ENCODE measurements at regions not wholly inside any gene's neighbourhood (a gene's known extent, or its start where the extent isn't known, plus 50 kb on each side); places are given as distances from the start of the nearest gene placed in this dataset.

DNA sequence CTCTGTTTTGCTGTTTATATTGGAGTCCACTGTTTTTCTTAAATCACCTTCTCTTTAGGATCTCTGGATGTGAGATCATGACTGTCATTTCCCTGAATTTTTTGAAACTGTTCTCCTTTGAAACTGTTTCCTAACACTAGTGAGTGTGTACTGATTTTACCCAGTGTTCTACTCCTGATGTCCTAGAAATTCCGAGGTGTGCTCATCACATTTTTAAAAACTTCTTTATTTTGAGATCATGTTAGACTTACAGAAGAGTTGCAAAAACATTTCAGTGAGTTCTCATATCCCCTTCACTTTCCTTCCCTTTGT lies 292.6 kb downstream of the NFKBIZ start:
- no peak for TF ChIP-seq POLR2A (IDR thresholded peaks at IDR 0.05)
- no peak for TF ChIP-seq CTCF (IDR thresholded peaks at IDR 0.05 in 4 of 5, conservative IDR thresholded peaks at IDR 0.05 in 1 of 5)

Measured in gastrocnemius medialis (tissue), 4 donors.